HuH-7.5 (cell line): ENCODE measurements at regions not wholly inside any gene's neighbourhood (a gene's known extent, or its start where the extent isn't known, plus 50 kb on each side); places are given as distances from the start of the nearest gene placed in this dataset.
A peak's percentile ranks its signal among the peaks of the same experiment; 100 is the strongest.

Experiments
- DNase-seq: peaks from one replicate; pipeline ENCODE4 v3.0.0; 2011; ENCODE audit warnings: low spot score

DNA sequence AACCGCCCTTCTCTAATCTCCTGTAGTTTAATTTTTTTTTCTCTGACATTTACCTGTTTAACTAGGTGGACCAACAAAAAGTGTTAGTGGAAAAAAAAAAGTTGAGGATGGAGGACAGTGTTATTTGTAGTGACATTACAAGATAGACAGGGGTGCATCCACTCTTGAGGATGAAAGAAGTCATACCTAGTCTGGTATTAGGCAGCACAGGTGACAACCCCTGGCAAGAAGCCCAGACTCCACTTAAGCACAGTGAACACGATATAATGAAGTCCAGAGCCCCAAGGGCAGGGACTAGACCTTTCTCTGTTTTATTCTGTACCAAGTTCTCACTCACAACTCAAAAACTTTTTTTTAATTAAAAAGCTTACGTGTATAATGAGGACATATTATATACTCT, 268.4 kb downstream of the GPR37 start:
- DNase-seq = no peak

- peak; percentile 24 for DNase-seq
These were observed 275.7 kb downstream of the GPR37 start for GRCh38 chr7:124489925-124490324.

GRCh38 chr7:124489082-124489819, 276.3 kb downstream of the GPR37 start:
- no peak for DNase-seq

- DNase-seq = peak; percentile 47
These were observed 283.4 kb downstream of the GPR37 start for GRCh38 chr7:124482229-124482628.

- DNase-seq = no peak
These were observed 284.7 kb downstream of the GPR37 start for GRCh38 chr7:124480821-124481290.

- DNase-seq = no peak
These were observed 285.4 kb downstream of the GPR37 start for GRCh38 chr7:124480036-124480820.

- no peak for DNase-seq
These were observed 303.3 kb downstream of the GPR37 start for GRCh38 chr7:124462249-124462648.

GRCh38 chr7:124460555-124460954, 305.0 kb downstream of the GPR37 start:
- DNase-seq = no peak

DNA sequence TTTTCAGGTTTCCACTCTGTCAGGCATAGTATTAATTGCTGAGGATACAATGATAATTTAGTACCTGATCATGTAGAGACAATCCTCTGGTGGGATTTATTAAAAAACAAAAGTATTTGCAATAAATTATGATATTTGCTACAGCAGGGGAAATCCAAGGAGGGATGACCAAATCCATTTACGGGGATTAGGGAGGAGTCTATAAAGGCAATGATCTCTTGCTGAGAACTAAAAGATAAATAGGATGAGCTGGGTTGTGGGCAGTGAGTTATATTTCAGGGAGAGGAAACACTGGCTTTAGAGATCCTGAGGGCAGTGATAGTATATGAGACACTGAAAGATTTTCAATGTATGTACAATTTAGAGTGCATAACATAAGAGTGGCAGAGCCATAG, 305.5 kb downstream of the GPR37 start:
- DNase-seq = no peak

GRCh38 chr7:124459101-124460055, 306.2 kb downstream of the GPR37 start:
- no peak for DNase-seq

DNA sequence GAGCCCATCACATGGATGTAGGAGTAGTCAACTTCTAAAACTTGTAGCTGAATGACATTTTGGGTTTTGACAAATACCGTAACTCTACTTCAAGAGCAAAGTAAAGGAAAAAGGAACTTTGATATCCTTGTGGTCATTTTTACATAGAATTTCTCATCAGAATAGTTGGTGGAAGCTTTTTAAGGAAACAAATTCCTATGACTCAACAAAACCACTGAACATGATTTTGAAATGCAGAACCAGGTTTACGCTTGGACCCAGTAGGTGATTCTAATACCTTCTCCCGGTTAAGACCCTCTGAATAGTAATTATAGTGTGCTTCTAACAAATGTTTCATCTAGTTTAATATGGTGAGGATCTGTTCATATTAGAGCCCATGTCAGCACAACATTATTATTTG, 307.8 kb downstream of the GPR37 start:
- no peak for DNase-seq

GRCh38 chr7:124456286-124456685, 309.3 kb downstream of the GPR37 start:
- no peak for DNase-seq

DNA sequence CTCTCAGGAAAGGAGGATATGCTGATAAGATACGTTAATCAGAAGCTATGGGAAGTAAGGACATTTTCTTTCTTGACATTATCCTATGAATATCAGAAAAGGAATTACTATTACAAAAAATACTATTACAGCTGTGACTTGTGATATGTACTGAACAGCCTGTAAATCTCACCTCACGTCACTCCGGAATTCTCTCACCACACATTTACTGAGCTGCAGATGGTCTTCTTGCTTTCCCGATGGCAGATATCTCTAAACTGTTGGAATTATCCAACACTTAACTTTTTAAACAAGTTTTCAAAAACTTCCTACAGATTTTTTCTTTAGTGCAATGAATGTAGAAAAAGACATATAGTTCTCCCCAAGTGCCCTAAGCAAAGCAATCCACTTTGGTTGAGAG, 313.4 kb downstream of the GPR37 start:
- DNase-seq = no peak

DNA sequence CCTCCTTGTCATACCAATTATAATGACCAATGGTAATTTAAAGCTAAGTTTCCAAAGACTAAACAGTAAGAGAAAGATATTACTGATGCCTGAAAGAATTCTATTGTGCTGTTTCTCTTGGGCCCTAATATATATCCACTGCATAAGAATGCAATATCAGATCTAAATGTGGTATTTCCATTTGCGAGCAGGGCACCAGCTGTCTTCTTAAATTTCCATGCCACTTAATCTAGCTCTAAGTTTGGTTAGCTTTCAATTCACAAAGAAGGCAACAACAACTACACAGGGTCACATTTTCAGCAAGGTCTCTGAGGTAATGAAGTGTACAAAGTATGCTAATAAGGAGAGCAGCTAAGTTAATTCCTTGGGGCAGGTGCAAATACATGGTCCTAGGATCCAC, 315.7 kb downstream of the GPR37 start:
- DNase-seq = no peak

GRCh38 chr7:124444696-124445480, 320.7 kb downstream of the GPR37 start:
- no peak for DNase-seq

DNA sequence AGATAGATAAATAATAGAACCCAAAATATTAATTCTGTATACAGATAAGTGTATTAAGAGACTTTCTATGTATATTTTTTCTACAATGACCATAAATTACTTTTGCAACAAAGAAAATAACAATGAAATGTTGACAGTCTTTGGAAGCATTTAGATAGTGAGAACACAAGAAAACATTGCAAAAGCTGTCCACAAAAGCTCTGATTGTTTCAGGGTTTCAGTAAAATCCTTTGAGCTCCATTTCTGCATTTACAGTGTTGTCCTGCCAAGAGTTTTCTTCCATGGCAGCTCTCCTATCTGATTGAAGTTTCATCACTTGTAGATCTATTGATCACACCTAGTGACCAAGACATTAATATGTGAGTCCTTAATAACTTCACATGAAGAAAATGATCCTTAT, 321.8 kb downstream of the GPR37 start:
- no peak for DNase-seq

DNA sequence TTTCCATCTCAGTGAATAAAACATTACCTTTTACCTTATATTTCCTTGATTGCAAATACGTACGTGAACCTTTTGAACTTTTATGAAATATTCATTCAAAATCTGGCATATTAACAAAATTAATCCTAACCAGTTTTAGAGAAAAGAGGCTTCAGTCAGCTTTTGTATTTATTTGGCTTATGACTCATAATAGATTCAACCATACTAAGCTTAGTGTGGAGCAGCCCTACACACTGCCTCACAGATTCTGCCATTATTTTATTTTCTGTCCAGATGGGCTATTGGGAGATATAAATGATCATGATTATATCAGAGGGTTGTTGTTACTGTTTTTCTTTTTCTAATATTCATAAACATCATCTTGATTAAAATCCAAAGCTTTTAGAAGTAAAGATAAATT, 325.5 kb downstream of the GPR37 start:
- no peak for DNase-seq

- no peak for DNase-seq
These were observed 333.5 kb downstream of the GPR37 start for GRCh38 chr7:124432009-124432578.

DNA sequence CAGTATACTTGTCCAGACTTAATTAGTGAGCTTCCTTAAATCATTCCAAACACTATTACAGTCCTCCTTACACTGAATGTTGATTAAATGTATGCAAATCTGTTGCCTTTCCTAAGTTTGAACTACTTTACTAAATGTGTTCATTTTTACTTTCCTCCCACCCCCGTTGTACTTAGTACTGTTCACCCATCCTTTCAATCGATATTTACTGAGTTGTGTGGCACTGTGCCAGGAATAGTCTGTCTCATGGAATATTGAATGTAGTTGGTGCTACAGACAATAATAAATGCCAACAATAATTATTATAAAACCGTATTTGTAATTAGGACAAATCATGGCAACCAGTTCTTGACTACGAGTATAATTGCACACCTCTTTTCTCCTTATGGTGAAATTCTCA, 335.7 kb downstream of the GPR37 start:
- DNase-seq = no peak

- DNase-seq = no peak
These were observed 336.8 kb downstream of the GPR37 start for GRCh38 chr7:124428781-124429180.

DNA sequence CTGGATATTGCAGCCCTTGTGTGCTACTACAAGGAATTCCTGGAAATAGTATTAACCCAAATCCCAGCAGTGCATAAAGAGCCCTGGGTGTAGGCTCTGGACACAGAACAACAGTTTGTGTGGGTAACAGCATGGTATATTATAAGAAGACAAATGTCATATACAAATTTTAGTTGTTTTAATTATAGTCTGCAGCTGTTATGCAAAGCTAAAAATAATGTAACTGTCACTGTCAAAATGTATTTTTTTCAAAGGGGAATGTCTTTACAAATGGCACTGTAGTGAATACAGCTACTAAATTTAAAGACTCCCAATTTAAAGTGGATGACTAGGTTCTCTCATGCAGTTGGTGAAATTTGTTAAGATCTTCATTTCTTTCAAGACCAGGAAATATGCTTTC, 339.0 kb downstream of the GPR37 start:
- DNase-seq = no peak
